NCI-H187 (cell line): ENCODE measurements at regions not wholly inside any gene's neighbourhood (a gene's known extent, or its start where the extent isn't known, plus 50 kb on each side); places are given as distances from the start of the nearest gene placed in this dataset.
"Not testable (repeated sequence)": the region's sequence is repeated elsewhere in the genome, so short reads cannot be mapped to it uniquely, and the experiment has no call there.

Source experiments
- DNase-seq, 2 experiments: peaks; one replicate each; lab custom pipeline; 2025; lab: John Stamatoyannopoulos, UW

- DNase-seq, result no peak
These were observed 96.7 kb upstream of the SIRPG start for GRCh38 chr20:1754306-1754705.

GRCh38 chr20:1752045-1752444 lies 94.5 kb upstream of the SIRPG start:
- DNase-seq, result no peak

DNA sequence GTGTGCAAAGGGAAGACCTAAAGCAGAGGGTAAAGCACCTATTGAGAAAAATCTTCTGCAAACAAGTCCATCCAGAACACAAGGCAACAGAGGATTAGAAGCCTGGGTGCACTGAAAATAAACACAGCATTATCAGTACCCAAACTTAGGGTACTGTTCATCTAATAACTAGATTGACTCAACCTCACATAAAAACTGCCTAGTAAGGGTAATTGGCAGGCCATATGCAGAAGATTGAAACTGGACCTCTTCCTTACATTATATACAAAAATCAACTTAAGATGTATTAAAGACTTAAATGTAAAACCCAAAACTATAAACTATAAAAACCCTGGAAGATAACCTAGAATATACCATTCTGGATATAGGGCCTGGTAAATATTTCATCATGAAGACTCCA lies 91.2 kb upstream of the SIRPG start:
- DNase-seq, result no peak

GRCh38 chr20:1747953-1748577 lies 90.5 kb upstream of the SIRPG start:
- DNase-seq, result no peak

- DNase-seq, result not testable (repeated sequence)
These were observed 84.5 kb upstream of the SIRPG start for GRCh38 chr20:1742049-1742434.

DNA sequence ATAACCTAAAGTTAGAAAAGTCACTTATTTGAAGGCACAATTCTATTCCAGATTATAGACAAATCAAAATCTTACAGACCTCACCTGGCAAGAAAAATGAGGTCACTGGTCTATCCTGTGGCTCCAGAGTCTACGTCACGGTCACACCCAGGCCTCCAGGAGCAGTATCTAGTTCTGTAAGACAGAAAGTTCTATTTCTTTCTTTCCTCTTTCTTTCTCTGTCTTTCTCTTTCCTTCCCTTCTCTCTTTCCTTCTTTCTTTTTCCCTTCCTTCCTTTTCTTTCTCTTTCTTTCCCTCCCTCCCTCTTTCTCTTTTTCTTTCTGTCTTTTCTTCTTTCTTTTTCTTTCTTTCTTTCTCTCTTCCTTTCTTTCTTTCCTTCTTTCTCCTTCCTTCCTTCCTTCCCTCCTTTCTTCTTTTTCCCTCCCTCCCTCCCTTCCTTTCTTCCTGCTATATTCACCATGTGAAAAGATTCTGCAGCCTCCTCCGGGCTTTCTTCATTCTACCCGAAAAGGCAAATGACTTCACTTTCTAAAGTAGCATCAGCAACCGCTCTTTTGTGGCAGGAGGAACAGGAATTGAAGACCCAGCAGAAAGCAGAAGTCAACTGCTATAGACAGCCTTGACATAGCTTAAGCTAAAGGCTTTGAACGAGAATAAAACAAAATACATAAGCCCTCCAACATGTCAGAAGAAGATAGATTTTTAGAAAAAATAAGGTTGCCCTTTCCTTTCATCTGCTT lies 83.9 kb upstream of the SIRPG start:
- no peak for DNase-seq

- no peak for DNase-seq
These were observed 79.6 kb upstream of the SIRPG start for GRCh38 chr20:1737134-1737533.

GRCh38 chr20:1735417-1736089 lies 78.0 kb upstream of the SIRPG start:
- DNase-seq, result no peak

GRCh38 chr20:1734269-1734858 lies 76.8 kb upstream of the SIRPG start:
- no peak for DNase-seq

- not testable (repeated sequence) for DNase-seq
These were observed 74.3 kb upstream of the SIRPG start for GRCh38 chr20:1731828-1732375.

GRCh38 chr20:1730981-1731711 lies 73.6 kb upstream of the SIRPG start:
- DNase-seq, result not testable (repeated sequence)

GRCh38 chr20:1727303-1727702 lies 69.7 kb upstream of the SIRPG start:
- DNase-seq, result not testable (repeated sequence)

- no peak for DNase-seq
These were observed 67.3 kb upstream of the SIRPG start for GRCh38 chr20:1724901-1725300.

DNA sequence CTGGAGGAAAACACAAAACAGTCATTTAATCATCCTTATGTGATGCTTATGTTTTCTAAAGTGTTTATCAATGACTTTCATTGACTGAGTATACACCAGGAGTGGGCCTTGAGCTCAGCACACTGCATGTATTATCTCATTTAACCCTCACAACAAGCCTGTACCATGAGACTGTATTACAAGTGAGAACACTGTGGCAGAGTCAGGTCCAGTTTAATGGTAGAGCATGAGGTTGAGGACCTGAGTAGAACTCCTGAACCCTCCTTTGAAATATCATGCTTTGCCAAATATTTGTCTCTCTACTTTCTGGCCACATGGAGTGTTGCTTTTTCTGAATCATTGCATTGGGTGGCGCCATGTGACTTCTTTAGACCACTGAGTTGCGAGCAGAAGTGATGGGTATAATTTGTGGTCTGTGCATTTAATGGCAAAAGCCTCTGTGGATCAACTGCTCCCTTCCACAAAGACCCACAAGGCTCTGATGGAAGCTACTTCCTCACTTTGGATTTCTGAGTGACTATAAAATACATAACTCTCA lies 65.0 kb upstream of the SIRPG start:
- DNase-seq, result no peak

DNA sequence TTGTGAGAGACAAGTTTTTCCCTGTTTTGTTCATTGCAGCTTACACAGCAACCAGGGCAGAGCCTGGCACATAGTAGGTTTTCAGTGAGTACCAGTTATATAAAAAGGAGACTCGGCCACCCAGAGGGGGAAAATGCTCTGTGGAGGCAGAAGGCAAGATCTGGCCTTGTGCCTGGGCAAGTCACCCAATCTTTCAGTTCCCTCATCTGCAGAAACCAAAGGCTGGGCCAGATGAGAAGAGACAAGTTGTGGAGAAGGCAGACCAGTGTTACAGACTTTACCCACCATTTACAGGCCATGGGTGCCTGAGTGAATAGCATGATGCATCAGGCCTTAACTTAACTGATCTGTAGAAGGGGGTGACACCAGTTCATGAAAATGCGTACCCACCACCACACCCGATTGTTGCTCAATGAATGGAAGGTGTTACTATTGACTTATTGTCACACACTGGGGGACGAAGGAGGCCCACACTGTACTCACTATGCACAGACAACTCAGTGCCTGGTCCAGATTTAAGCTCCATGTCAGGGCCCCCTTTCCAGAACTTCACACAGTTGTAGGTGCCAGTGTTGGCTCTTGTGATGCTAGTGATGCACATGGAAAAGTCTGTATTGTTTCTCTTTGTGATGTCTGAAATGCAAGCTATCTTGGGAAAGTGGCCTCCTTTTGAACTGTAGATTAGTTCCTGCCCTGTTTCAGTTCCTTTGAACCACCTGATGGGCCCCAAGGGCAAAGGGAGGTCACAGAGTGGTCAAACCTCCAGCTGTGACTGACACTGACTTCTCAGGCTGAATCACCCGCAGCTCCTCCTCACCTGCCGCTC lies 64.3 kb upstream of the SIRPG start:
- no peak for DNase-seq

GRCh38 chr20:1720845-1721475 lies 63.4 kb upstream of the SIRPG start:
- DNase-seq, result no peak

DNA sequence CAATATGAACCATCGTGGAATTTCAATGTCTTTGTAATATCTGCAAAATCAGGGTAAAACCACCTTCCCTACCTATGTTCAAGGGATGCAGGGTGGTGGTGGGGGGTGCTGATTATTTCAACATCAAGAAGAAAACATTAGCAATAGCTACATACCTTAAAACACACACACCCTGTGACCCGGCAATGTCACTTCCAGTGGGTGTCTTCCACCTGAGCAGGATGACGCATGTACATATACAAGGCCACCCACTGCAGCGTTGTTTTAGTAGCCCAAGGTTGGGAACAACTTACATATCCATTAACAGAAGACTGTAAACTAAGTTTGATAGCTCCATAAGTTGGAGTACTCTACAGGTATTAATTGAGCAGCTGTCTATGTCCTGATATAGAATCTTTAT lies 62.6 kb upstream of the SIRPG start:
- DNase-seq, result no peak

- DNase-seq, result no peak
These were observed 61.2 kb upstream of the SIRPG start for GRCh38 chr20:1718604-1719384.
